HG03108 (cell line): ENCODE measurements at regions not wholly inside any gene's neighbourhood (a gene's known extent, or its start where the extent isn't known, plus 50 kb on each side); places are given as distances from the start of the nearest gene placed in this dataset.

ENCODE experiments used
- ATAC-seq: cut with Tn5 transposase; IDR thresholded peaks from one replicate; pipeline ENCODE4 v1.9.1; 2021; ENCODE audit warnings: moderate library complexity; ENCODE audit not compliant: unreplicated experiment

- ATAC-seq = no peak
These were observed 503.4 kb upstream of the CBLB start for GRCh38 chr3:106371971-106372805.

DNA sequence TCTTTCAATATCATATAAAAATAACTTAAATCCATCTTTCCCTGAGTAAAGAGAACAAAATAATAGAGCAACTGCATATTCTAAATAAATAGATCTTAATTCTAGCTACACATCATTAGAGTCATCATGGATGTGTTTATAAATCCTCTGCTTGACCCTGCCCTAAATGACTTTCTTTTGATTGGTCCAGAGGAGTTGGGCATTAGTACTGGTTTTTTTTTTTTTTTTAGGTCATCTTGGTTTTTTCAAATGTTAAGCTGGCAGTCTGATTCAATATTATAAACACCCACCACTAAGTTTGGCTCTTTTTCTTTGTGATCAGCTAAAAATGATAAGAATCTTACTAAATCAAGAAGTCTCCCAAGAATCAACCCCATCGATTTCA, 504.0 kb upstream of the CBLB start:
- ATAC-seq = no peak

GRCh38 chr3:106376016-106376570, 507.3 kb upstream of the CBLB start:
- no peak for ATAC-seq

DNA sequence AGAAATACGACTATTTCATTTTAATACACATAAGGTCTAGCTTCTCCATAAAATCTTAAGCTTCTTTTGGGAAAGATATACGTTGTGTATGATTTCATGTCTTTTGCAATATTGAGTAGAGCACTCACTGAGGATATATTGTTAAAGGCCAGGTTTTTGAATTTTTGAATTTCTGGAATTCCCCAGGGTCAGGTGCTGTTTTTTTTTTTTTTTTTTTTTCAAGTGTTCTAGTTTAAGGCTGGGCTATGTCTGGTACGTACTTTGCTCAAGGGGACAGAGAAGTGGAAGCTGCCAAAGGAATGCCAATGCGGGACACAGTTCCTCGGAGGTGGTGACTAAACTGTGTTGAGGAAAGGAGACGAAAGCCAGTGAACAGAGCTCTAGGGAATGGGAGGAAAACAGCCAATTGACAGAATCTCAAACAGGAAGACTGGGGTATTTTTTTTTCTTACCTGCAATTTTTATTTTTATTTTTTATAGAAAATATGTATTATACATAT, 510.5 kb upstream of the CBLB start:
- ATAC-seq = no peak

DNA sequence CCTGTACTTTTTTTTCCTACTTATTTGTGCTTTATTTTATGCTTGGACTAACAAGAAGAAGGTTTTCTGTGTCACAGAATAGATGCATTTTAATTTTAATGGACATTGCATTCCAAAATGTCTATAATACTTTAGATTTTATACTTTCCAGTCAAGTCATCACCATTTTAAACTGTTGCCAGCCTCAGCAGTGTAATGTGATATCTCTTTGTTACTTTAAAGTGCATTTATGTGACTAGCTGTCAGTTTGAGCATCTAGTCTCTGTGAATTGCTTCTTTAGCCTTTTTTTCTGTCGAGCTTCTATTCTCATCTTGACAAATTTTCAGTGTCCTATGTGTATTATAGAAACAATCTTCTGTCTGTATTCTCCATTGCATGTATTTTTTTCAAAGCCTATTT, 511.4 kb upstream of the CBLB start:
- no peak for ATAC-seq

DNA sequence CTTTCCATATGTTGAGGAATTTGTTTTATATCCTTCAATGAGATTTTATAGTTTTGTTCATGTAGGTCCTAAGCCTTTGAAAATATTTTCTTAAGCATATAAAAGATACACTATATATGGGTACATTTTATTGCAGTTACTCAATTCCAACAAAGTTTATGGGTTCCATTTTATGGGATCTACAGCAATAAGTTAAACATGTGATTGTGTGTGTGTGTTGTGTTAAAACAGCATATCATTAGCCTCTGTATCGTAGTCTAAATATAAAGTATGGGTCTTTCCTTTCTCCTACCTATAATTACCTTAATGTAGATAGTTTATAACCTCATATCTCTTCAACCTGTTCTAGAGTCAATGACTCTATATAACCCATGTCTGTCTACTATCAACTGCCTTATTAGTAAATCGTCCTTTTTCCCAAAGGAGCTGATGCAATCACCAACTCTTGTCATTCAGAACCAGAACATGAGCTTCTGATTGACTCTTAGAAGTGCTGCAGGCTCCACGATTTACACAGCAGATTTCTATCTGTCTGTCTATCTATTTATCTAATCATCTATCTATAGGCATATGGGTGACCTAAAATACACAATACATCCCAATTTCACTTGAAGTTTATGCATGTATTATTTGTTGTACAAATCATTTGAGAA, 512.6 kb upstream of the CBLB start:
- ATAC-seq = no peak

DNA sequence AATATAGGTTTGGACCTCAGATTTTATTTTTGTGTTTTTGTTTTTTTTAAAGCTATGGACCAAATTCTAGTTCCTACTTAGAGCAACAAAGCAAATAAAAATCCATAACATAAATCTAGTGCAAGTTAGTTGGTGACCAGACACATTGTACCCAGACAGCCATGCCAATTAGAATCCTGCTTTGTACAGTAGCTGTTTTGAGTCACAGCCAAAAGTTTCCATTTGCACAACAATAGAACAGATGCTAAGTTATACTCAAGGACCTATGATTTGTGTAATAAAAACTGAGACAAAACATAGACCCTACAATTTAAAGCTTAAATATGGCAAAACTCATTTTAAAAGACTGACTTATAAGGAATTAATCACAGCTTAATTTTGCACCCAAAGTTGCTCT, 513.1 kb upstream of the CBLB start:
- ATAC-seq = no peak

DNA sequence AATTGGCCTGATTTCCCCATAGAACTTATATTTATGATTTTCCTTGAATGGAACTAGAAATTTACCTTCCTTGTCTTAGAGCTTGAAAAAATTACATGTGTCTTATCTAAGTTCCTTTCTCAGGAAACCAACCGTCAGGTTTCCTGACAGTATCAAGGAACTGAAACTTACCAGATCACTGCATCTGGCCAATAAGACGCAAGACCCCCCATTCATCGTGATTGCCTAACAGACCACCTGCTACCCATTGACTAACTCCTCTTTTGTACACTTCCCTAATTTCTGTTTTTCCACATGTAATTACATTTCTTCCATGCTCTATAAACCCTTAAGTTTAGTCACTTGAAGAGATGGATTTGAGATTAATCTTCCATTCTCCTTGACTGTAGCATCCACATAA, 517.2 kb upstream of the CBLB start:
- ATAC-seq = no peak

- no peak for ATAC-seq
These were observed 524.1 kb upstream of the CBLB start for GRCh38 chr3:106392915-106393314.

DNA sequence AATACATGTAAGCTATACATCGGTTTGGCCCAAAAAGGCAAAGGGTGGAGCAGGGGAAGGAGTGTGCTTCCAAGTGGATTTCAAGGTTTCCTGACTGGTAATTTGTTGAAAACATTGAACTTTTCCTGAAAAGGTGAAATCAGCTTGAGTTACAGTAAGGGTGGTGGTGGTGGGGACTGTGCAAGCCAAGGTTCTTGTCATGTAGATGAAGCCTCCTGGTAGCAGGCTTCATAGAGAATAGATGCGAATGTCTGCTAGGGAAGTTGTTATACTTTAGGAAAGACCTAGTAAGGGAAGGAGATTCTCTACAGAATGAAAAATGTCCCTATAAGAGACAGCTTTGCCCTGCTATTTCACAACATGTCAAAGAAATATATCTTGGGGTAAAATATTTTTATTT, 528.2 kb upstream of the CBLB start:
- no peak for ATAC-seq

DNA sequence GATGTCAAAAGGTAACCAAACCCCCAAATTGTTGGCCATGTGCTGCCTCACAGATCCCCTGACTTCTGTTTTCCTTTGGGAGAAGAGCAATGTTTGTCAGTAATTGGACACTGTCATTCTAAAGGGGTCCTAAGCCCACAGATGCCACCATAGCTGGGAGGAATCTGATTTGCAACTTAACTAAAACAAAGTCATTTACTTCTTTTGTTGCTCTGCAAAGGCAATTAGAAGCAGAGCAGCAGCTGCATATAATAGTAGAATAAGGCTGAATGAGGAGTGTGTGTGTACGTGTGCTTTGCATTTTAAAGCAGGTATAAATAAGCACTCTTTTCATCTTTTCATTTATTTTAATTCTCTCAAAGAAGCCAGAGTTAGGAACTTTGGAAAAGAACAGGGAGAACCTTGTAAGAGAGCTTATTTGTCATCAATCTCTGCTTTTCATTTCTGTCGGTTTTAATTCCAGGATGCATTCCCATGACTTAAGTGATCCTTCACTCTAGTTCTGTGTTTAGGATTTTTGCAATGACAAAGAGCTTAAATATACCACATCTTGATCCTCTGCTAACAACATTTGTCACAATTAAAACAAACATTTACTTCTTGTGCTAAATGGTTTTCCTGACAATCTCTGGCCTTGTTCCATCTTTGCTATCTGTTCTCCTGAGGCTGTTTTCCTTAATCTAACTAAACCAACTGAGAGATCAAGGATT, 530.2 kb upstream of the CBLB start:
- ATAC-seq = no peak

- ATAC-seq = no peak
These were observed 530.9 kb upstream of the CBLB start for GRCh38 chr3:106399761-106400160.

- ATAC-seq = no peak
These were observed 533.1 kb upstream of the CBLB start for GRCh38 chr3:106401666-106402490.

GRCh38 chr3:106403371-106404145, 534.7 kb upstream of the CBLB start:
- no peak for ATAC-seq

DNA sequence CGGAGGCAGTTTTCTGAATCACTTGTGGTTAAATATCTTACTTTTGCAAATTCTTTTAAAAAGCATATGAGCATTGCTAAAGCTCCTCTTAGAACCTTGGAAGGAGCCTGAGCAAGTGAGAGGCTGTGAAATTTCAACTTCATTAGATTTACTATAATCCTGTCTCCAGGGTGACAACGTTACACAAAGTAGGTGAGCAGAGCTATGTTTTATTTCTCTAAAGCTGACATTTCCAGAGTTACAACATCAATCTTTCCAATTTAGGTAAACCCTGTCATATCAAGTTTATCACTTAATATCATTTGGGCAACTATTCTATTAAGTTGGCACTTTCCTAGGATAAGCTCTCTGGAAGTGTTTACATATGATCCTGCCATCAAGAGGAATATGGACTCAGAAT, 544.9 kb upstream of the CBLB start:
- ATAC-seq = no peak

DNA sequence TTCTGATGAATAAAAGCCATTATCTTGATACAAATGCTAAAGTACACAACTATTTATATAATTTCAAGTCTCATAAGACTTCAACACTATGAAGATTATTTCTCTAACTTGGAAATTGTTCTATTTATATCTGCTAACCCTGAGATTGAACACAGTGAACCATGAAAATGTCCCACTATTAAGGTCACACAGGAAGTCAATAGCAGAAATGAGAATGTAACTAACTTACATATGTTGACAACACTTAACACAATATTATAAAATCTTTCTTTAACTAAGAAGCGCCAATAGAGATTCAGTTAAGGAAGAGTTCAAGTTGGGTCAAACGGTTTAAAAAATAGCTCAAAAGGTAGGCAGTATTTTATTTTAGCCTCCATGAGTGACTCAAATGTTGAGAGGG, 551.8 kb upstream of the CBLB start:
- ATAC-seq = no peak

- ATAC-seq = no peak
These were observed 552.6 kb upstream of the CBLB start for GRCh38 chr3:106421426-106421825.

GRCh38 chr3:106421909-106422308, 553.1 kb upstream of the CBLB start:
- ATAC-seq = no peak

DNA sequence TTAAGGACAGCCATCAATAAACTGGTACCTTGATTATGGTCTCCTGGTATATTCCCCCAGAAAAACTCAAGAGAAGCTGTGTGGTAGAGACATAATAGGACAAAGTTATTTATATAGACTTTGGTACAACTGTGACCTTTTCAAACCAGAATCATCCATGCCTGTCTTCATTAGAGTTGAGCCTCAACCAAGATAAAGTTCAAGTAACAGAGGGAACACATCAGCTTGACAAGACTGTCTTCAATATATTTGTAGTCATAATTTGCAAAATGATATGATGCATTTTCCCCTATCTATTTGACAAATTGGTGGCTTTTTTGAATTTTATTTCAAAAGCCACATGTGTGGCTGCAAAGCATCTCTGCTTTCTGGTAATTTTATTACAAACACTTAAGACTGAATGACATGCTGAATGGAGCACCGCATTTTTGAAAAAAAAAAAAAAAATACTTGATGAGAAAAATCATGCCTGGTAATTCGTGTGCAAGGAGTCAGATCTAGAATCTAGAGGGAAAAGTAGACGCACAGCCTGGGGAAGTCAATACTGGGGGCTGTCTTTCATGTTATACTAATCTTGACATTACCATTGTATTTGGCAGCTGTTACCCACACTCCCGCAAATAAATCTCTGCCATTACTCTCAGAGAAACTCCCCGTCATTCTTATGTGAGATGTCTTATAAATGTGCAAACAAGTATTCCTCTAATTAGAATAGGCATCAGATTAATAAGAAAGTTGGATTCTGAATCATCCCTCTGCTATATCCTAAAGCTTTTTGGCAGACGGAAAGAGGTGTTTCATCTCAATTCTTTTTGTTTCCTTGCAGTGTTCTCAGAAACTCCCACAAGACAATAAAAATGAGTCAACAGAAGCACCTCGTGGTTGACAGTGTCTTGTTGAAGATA, 554.8 kb upstream of the CBLB start:
- ATAC-seq = no peak
